ENCODE measurements at regions not wholly inside any gene's neighbourhood (a gene's known extent, or its start where the extent isn't known, plus 50 kb on each side); places are given as distances from the start of the nearest gene placed in this dataset.

DNA sequence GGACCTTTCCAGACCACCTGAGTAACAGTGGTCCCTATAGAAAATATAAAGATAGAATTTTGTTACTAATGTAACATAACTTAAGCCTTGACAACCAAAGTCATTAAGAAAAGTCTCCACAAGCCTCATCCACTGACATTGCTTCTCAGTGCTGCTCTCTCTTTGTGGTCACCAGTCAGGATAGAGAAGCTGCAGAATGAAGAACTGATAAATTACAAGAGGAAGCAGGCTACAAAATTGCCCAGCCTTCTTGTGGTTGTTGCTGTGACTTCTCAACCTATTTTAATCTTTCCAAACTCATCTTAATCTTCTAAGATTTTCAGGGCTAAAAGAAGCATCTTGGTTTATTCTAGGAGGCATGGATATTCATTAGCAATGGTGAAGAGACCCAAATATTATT lies 343.8 kb downstream of the MZT1 start:
- TF ChIP-seq, protein P1, sequence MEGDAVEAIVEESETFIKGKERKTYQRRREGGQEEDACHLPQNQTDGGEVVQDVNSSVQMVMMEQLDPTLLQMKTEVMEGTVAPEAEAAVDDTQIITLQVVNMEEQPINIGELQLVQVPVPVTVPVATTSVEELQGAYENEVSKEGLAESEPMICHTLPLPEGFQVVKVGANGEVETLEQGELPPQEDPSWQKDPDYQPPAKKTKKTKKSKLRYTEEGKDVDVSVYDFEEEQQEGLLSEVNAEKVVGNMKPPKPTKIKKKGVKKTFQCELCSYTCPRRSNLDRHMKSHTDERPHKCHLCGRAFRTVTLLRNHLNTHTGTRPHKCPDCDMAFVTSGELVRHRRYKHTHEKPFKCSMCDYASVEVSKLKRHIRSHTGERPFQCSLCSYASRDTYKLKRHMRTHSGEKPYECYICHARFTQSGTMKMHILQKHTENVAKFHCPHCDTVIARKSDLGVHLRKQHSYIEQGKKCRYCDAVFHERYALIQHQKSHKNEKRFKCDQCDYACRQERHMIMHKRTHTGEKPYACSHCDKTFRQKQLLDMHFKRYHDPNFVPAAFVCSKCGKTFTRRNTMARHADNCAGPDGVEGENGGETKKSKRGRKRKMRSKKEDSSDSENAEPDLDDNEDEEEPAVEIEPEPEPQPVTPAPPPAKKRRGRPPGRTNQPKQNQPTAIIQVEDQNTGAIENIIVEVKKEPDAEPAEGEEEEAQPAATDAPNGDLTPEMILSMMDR (IDR thresholded peaks at IDR 0.05; ENCODE audit: low read length): no peak
- no peak for TF ChIP-seq EZH2 (optimal IDR thresholded peaks at IDR 0.05; ENCODE audit: low read depth, low read length)
- no peak for TF ChIP-seq EZH2phosphoT487 (IDR thresholded peaks at IDR 0.05; ENCODE audit: low read length)
